Adipocyte (in vitro differentiated cells): ENCODE measurements at regions not wholly inside any gene's neighbourhood (a gene's known extent, or its start where the extent isn't known, plus 50 kb on each side); places are given as distances from the start of the nearest gene placed in this dataset.
A peak's percentile ranks its signal among the peaks of the same experiment; 100 is the strongest.

ENCODE experiments used
- DNase-seq: peaks from one replicate; pipeline ENCODE4 v3.0.0-alpha.2; 2015; ENCODE audit warnings: low read depth
- H3K27me3 ChIP-seq: replicated peaks from 2 replicates; pipeline ENCODE4 v1.7.0; 2013; ENCODE audit warnings: mild to moderate bottlenecking, low read length, moderate library complexity; ENCODE audit not compliant: control insufficient read depth, insufficient read depth
- H3K36me3 ChIP-seq: 2 replicates; pipeline ENCODE4 v1.7.0; 2013; ENCODE audit warnings: low read length, mild to moderate bottlenecking, moderate library complexity; ENCODE audit not compliant: control insufficient read depth, insufficient read depth, severe bottlenecking
- H3K4me1 ChIP-seq: 2 replicates; pipeline ENCODE4 v1.7.0; 2013; ENCODE audit warnings: mild to moderate bottlenecking, low read length, moderate library complexity; ENCODE audit not compliant: control insufficient read depth, insufficient read depth
- H3K4me3 ChIP-seq: 2 replicates; pipeline ENCODE4 v1.7.0; 2013; ENCODE audit warnings: mild to moderate bottlenecking, low read length, moderate library complexity
- H3K9ac ChIP-seq: 2 replicates; pipeline ENCODE4 v1.7.0; 2013; ENCODE audit warnings: mild to moderate bottlenecking, low read length, moderate library complexity
- H3K9me3 ChIP-seq: 2 replicates; pipeline ENCODE4 v1.7.0; 2013; ENCODE audit warnings: mild to moderate bottlenecking, low read length, moderate library complexity; ENCODE audit not compliant: control insufficient read depth

DNA sequence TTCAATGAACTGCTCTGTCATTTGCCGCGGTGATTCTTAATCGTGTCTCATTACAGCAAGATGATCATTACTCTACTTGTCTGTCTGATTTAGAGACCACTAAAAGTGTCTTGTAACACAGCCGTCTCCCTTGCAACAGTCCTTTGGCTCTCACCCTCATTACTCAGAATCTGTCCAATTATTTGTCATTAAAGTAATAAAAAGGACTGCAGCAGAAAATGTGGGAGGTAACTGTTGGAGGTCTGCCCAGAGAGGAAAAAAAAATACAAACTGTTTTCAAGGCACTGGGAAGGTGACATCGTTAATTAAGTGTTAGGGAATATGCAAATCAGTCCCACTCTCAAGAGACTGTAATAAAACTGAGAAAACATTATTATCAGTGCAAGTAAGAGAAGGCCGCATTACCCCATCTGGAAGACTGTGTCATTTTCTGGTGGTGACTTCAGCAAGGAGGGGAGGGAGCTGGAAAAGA lies 281.0 kb downstream of the RASEF start:
- no peak overlapping the region for H3K9ac ChIP-seq
- H3K4me3 ChIP-seq = no peak overlapping the region
- no peak for DNase-seq
- H3K9me3 ChIP-seq = peaks cover 8% of the 10 kb centered on the region
- H3K27me3 ChIP-seq = no peaks in the 10 kb centered on the region
- no peaks in the 10 kb centered on the region for H3K4me1 ChIP-seq
- H3K36me3 ChIP-seq = no peaks in the 10 kb centered on the region

DNA sequence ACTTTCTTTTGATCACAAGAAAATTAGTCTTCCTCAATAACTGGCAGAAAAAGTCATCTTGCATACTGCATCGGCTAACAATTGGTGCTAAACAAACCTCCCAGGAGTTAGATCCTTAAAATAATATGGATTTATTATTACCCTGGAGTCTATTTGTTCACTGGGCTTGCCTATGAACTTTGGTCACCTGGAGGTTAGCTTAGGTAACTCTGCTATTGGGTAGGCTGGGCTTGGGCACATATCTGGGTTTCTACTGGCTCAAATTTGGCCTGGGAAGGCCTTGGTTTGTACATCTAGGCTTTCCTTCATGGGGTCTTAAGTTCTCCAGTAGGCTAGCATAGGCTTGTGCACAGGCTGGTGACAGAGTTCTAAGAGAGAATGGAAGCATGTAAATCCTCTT lies 279.9 kb downstream of the RASEF start:
- no peak for DNase-seq
- Histone ChIP-seq H3K9ac (no peak overlapping the region), H3K9me3 (peaks cover 3% of the 10 kb centered on the region), H3K4me3 (no peak overlapping the region), H3K4me1 (no peaks in the 10 kb centered on the region), H3K27me3 (no peaks in the 10 kb centered on the region), H3K36me3 (no peaks in the 10 kb centered on the region)

DNA sequence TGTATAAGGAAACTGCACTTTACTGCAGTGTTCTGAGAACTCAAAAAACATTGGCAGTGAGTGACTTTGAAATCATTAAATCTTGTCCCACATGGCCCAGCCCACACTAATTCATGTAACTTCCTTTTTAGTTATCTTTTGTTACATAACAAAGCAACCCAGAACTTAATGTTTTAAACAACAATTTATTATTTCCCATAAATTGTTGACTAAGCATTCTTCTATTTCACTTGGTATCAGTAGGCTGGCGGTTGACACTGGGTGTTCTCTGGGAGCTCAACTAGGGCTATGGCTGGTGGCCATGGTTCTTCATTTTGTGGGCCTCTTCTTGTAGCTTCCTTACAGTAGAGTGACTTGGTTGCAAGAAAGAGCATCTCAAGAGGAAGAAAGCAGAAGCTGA lies 278.4 kb downstream of the RASEF start:
- Histone ChIP-seq H3K36me3 (no peaks in the 10 kb centered on the region), H3K27me3 (no peaks in the 10 kb centered on the region)
- DNase-seq = no peak

DNA sequence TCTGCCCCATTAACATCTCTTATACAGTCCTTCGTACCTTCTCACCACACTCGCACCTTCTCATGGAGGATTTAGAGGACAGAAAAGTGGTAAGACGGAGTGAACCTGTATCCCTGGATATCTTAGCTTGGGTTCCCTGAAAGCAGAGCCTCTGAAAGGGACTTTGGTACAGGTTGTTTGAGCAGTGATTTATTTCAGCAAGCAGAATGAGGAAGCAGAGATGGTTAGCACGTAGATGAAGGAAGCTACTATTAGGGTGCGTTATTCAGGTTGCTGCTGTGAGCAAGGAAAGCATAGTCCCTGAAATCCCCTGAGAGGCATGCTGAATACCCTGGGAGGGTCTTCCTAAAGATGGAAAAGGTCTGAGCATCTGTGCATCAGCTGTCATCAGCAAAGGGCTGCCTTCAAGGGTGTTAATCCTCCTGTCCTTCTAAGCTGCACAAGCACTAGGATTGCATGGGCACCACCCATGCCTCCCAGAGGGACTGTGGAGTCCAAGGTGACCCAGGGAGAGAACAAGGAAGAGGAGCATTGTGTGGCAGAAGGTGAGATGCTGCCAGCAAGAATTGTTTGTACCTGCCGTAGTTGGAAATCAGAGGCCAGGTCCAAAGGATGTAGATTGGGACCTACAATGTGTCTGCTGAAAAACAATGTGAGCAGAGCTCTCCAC lies 273.7 kb downstream of the RASEF start:
- H3K36me3 ChIP-seq = no peaks in the 10 kb centered on the region

More for the DNA sequence above, 278.4 kb downstream of the RASEF start:
- no peak overlapping the region for H3K9ac ChIP-seq
- no peaks in the 10 kb centered on the region for H3K4me1 ChIP-seq
- H3K4me3 ChIP-seq = no peak overlapping the region
- peaks cover 8% of the 10 kb centered on the region for H3K9me3 ChIP-seq

DNA sequence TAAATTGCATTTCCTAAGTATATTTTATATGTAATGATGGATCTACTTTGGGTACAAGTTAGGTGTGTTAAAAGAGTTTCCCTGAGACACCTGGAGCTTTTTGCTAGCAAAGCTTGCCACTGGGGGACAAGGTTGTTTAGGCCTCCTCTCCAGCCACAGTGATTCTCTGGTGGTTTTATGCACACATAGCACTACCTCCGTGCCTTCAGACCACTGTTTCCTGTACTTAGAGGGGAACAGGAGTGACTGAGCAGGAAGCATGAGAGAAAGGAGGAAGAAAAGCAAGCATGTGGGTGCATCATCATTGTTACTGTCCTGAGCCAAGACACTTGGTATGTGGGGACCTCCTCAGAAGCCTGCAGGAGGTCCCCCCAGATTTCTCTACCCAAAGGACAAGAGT lies 272.1 kb downstream of the RASEF start:
- H3K9me3 ChIP-seq = peaks cover 5% of the 10 kb centered on the region
- no peaks in the 10 kb centered on the region for H3K27me3 ChIP-seq
- no peak overlapping the region for H3K9ac ChIP-seq
- no peak overlapping the region for H3K4me3 ChIP-seq
- no peaks in the 10 kb centered on the region for H3K36me3 ChIP-seq
- no peaks in the 10 kb centered on the region for H3K4me1 ChIP-seq
- DNase-seq = no peak

More for the DNA sequence above, 273.7 kb downstream of the RASEF start:
- no peak overlapping the region for H3K4me3 ChIP-seq
- H3K9me3 ChIP-seq = peaks cover 8% of the 10 kb centered on the region
- H3K9ac ChIP-seq = no peak overlapping the region
- no peaks in the 10 kb centered on the region for H3K4me1 ChIP-seq
- DNase-seq = no peak
- H3K27me3 ChIP-seq = no peaks in the 10 kb centered on the region

DNA sequence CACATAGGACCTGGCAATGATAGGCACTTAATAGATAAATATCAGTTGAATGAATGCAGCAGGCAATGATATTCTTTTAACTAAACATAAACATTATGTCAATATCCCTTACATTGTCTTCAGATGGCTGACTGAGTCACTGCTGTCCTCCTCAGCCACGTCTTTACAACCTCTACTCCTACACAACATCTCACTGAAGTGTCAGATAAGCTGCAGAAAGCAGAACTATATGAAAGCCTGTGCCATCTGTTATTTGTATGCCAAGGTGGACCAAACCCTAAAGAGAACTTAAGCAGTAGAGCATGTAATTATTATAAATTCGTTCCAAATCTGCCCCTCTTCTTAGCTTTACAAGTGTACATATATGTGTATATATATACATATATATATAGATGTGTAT lies 271.2 kb downstream of the RASEF start:
- H3K9me3 ChIP-seq = peaks cover 5% of the 10 kb centered on the region
- no peak overlapping the region for H3K9ac ChIP-seq
- H3K27me3 ChIP-seq = no peaks in the 10 kb centered on the region
- no peak overlapping the region for H3K4me3 ChIP-seq
- H3K4me1 ChIP-seq = no peaks in the 10 kb centered on the region
- H3K36me3 ChIP-seq = no peaks in the 10 kb centered on the region
- DNase-seq = no peak

DNA sequence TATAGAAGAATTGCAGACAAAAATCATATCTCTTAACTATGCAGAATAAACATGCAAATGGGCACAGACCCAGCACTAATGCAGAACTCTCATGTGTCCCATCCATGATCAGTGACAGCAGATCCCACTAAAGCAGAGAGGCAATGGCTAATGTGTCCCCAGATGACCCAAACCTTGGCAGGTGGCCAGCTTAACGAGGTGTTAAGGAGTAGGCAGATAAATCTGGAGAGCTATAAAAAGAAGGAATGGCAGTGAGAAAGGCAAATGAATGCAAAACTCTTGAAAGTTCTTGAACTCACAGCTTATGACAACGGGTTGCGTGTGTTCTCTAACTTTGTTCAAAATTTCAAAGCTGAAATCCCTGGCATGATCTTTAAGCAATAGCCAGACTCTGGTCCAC lies 265.4 kb downstream of the RASEF start:
- no peak overlapping the region for H3K9ac ChIP-seq
- no peak for DNase-seq
- no peaks in the 10 kb centered on the region for H3K4me1 ChIP-seq
- no peaks in the 10 kb centered on the region for H3K9me3 ChIP-seq
- H3K36me3 ChIP-seq = no peaks in the 10 kb centered on the region
- H3K4me3 ChIP-seq = no peak overlapping the region
- no peaks in the 10 kb centered on the region for H3K27me3 ChIP-seq

DNA sequence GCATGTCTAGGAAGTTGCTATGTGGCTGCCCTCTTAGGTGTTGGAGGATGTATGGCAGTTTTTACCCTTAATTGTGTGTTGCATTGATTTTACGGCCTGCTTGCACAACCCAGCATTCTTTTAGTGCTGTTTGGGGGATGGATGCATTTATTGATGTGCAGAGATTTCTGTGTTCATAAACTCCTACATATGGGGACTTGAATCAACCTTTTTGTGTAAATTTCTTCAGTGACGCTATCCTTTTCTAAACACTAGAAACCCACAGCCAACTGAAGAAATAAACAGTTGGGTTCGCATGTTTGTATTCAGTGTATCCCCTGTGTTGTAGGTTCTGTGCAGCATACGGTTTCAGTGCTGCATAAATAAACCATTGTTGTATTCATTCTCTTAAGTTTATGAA lies 263.7 kb downstream of the RASEF start:
- no peak for DNase-seq
- Histone ChIP-seq H3K9ac (no peak overlapping the region), H3K27me3 (no peaks in the 10 kb centered on the region), H3K9me3 (no peaks in the 10 kb centered on the region), H3K4me1 (no peaks in the 10 kb centered on the region), H3K4me3 (no peak overlapping the region), H3K36me3 (no peaks in the 10 kb centered on the region)

DNA sequence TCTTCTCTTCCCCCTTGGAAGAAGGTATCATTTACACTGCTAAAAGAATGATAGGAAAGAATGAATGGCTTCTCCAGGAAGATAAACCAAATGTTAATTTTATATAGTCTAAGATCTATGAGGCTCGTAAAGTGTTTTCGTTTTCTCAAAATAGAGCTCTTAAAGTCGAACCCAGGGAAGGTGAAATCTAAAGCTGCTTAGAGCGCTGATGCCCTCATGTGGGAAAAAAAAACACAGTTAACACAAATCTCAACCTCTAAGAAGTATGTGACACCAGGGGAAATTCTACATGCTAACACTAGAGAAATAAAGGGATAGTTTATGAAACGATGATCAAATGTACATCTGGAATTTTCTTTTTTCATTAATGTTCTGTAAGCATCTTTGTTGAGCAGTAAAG lies 257.9 kb downstream of the RASEF start:
- H3K4me1 ChIP-seq = no peaks in the 10 kb centered on the region
- no peaks in the 10 kb centered on the region for H3K27me3 ChIP-seq
- no peak for DNase-seq
- no peaks in the 10 kb centered on the region for H3K9me3 ChIP-seq
- no peaks in the 10 kb centered on the region for H3K36me3 ChIP-seq
- no peak overlapping the region for H3K4me3 ChIP-seq
- H3K9ac ChIP-seq = no peak overlapping the region

DNA sequence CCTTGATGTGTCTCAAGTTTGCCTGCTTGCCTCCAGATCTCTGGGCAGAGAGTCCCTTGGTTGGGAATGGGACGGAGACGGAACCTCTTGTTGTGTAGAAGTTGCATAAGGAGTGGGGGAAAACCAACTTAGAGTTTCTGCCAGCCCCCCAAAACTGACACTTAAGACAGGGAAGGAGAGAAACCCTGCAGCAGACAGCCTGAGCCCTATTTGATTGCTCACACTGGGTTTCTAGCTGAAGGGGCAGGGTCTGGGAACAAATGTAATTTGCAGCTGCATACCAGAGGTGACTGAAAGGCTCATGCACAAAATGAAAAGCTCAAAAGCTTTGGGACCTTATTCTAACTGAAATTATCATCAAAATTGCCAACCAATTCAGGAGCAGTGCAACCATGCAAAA lies 254.5 kb downstream of the RASEF start:
- no peak for DNase-seq
- H3K27me3 ChIP-seq = no peaks in the 10 kb centered on the region
- H3K4me1 ChIP-seq = no peaks in the 10 kb centered on the region
- no peak overlapping the region for H3K9ac ChIP-seq
- no peaks in the 10 kb centered on the region for H3K36me3 ChIP-seq
- no peak overlapping the region for H3K4me3 ChIP-seq
- no peaks in the 10 kb centered on the region for H3K9me3 ChIP-seq

DNA sequence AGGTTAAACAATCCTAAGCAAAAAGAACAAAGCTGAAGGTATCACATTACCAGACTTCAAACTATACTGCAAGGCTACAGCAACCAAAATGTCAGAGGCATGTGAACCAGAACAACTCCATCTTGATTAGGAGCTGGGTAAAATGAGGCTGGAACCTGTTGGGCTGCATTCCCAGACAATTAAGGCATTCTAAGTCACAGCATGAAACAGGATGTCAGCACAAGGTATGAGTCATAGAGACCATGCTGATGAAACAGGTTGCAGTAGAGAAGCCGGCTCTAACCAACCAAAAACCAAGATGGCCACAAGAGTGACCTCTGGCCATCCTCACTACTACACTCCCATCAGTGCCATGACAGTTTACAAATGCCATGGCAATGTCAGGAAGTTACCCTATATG lies 252.0 kb downstream of the RASEF start:
- no peaks in the 10 kb centered on the region for H3K36me3 ChIP-seq
- H3K4me1 ChIP-seq = no peaks in the 10 kb centered on the region
- H3K4me3 ChIP-seq = no peak overlapping the region
- peak; percentile 3 for DNase-seq
- H3K27me3 ChIP-seq = no peaks in the 10 kb centered on the region
- H3K9me3 ChIP-seq = no peaks in the 10 kb centered on the region
- no peak overlapping the region for H3K9ac ChIP-seq

DNA sequence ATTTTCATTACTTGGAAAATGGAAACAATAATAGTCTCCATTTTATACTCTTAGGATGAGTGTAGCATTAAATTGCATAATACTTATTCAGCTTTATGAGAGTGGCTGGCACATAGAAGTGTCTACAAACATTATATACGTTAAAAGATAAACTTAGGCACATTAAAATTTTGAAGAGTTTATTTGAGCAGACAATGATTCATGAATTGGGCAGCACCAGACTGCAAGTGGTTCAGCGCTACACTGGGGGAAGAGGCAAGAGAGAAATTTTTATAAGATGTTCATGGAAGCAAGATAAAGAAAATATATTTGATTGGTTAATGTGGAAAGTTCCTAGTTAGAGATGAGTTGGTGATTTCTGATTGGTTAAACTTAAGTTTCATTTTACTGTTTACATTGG lies 243.7 kb downstream of the RASEF start:
- no peaks in the 10 kb centered on the region for H3K9me3 ChIP-seq

More for the DNA sequence above, 243.7 kb downstream of the RASEF start:
- no peak overlapping the region for H3K9ac ChIP-seq
- no peak for DNase-seq
- H3K36me3 ChIP-seq = no peaks in the 10 kb centered on the region
- H3K4me3 ChIP-seq = no peak overlapping the region
- H3K27me3 ChIP-seq = no peaks in the 10 kb centered on the region
- H3K4me1 ChIP-seq = no peaks in the 10 kb centered on the region
